ENCODE measurements at regions not wholly inside any gene's neighbourhood (a gene's known extent, or its start where the extent isn't known, plus 50 kb on each side); places are given as distances from the start of the nearest gene placed in this dataset.

GRCh38 chr18:79596446-79597175, 83.0 kb upstream of the CTDP1 start:
- H3K23ac ChIP-seq (ENCODE audit: low read length in 2 of 2) = no peak overlapping the region
- peaks cover 31% of the 10 kb centered on the region for H3K9me3 ChIP-seq (ENCODE audit: control insufficient read depth, low read length)
- no peak overlapping the region for H3K18ac ChIP-seq (ENCODE audit: low read depth in 1 of 2, low read length in 2 of 2)
- no peak overlapping the region for H3K14ac ChIP-seq (ENCODE audit: low read length in 2 of 2)
- no peak overlapping the region for H2AK5ac ChIP-seq (ENCODE audit: low read length, severe bottlenecking)
- no peak overlapping the region for H3K4ac ChIP-seq (ENCODE audit: low read depth in 1 of 2, low read length in 2 of 2)
- H4K91ac ChIP-seq (ENCODE audit: low read length) = no peak overlapping the region
- H3K27ac ChIP-seq (ENCODE audit: low read length, poor library complexity, severe bottlenecking) = no peak overlapping the region
- no peak overlapping the region for H3K9ac ChIP-seq (ENCODE audit: low read length)
- no peak for DNase-seq
- H3K79me1 ChIP-seq (replicated peaks; ENCODE audit: low read length, poor library complexity, severe bottlenecking) = no peaks in the 10 kb centered on the region
- no peak overlapping the region for H3K4me2 ChIP-seq (ENCODE audit: low read length, poor library complexity, severe bottlenecking)
- peaks cover 35 to 85% of the 10 kb centered on the region in 2 experiments for H3K27me3 ChIP-seq (ENCODE audit: control insufficient read depth in 1 of 2, insufficient read depth in 1 of 2, low read length in 2 of 2)
- H4K8ac ChIP-seq (ENCODE audit: low read length) = no peak overlapping the region
- H3K4me1 ChIP-seq (ENCODE audit: control insufficient read depth, insufficient read depth, low read depth, low read length) = peaks cover 3% of the 10 kb centered on the region
- H2BK5ac ChIP-seq (ENCODE audit: low read depth, low read length, poor library complexity, severe bottlenecking) = no peak overlapping the region
- H2AFZ ChIP-seq (ENCODE audit: low read depth, low read length) = no peak overlapping the region
- H3K36me3 ChIP-seq (ENCODE audit: control insufficient read depth in 1 of 2, insufficient read depth in 2 of 2, low read depth in 1 of 2, low read length in 2 of 2) = no peaks in the 10 kb centered on the region
- no peak overlapping the region for H2BK120ac ChIP-seq (ENCODE audit: low read depth, low read length)
- H2BK12ac ChIP-seq (ENCODE audit: low read length in 2 of 2) = no peak overlapping the region
- 92% methylated on average over 27 of the region's 27 CpGs for WGBS
- no peak overlapping the region for H2BK15ac ChIP-seq (ENCODE audit: low read depth, poor library complexity, severe bottlenecking)
- no peak overlapping the region for H3K4me3 ChIP-seq (ENCODE audit: insufficient read depth in 1 of 2, low read depth in 1 of 2, low read length in 2 of 2)

GRCh38 chr18:79597176-79597830, 82.3 kb upstream of the CTDP1 start:
- Histone ChIP-seq H2BK12ac (ENCODE audit: low read length in 2 of 2) (no peak overlapping the region), H3K36me3 (ENCODE audit: control insufficient read depth in 1 of 2, insufficient read depth in 2 of 2, low read depth in 1 of 2, low read length in 2 of 2) (no peaks in the 10 kb centered on the region), H3K18ac (ENCODE audit: low read depth in 1 of 2, low read length in 2 of 2) (no peak overlapping the region), H3K9me3 (ENCODE audit: control insufficient read depth, low read length) (peaks cover 24% of the 10 kb centered on the region), H2AFZ (ENCODE audit: low read depth, low read length) (no peak overlapping the region), H2BK15ac (ENCODE audit: low read depth, poor library complexity, severe bottlenecking) (no peak overlapping the region), H3K4me3 (ENCODE audit: insufficient read depth in 1 of 2, low read depth in 1 of 2, low read length in 2 of 2) (no peak overlapping the region), H2BK120ac (ENCODE audit: low read depth, low read length) (no peak overlapping the region), H3K9ac (ENCODE audit: low read length) (no peak overlapping the region), H2BK5ac (ENCODE audit: low read depth, low read length, poor library complexity, severe bottlenecking) (no peak overlapping the region), H4K8ac (ENCODE audit: low read length) (no peak overlapping the region), H3K4me2 (ENCODE audit: low read length, poor library complexity, severe bottlenecking) (no peak overlapping the region), H3K23ac (ENCODE audit: low read length in 2 of 2) (no peak overlapping the region), H3K27ac (ENCODE audit: low read length, poor library complexity, severe bottlenecking) (no peak overlapping the region), H3K27me3 (ENCODE audit: control insufficient read depth in 1 of 2, insufficient read depth in 1 of 2, low read length in 2 of 2) (peaks cover 35 to 79% of the 10 kb centered on the region in 2 experiments), H3K14ac (ENCODE audit: low read length in 2 of 2) (no peak overlapping the region), H3K4ac (ENCODE audit: low read depth in 1 of 2, low read length in 2 of 2) (no peak overlapping the region), H3K4me1 (ENCODE audit: control insufficient read depth, insufficient read depth, low read depth, low read length) (peaks cover 3% of the 10 kb centered on the region), H4K91ac (ENCODE audit: low read length) (no peak overlapping the region), H2AK5ac (ENCODE audit: low read length, severe bottlenecking) (no peak overlapping the region), H3K79me1 (replicated peaks; ENCODE audit: low read length, poor library complexity, severe bottlenecking) (no peaks in the 10 kb centered on the region)
- DNase-seq = no peak
- 92% methylated on average over 21 of the region's 21 CpGs for WGBS

DNA sequence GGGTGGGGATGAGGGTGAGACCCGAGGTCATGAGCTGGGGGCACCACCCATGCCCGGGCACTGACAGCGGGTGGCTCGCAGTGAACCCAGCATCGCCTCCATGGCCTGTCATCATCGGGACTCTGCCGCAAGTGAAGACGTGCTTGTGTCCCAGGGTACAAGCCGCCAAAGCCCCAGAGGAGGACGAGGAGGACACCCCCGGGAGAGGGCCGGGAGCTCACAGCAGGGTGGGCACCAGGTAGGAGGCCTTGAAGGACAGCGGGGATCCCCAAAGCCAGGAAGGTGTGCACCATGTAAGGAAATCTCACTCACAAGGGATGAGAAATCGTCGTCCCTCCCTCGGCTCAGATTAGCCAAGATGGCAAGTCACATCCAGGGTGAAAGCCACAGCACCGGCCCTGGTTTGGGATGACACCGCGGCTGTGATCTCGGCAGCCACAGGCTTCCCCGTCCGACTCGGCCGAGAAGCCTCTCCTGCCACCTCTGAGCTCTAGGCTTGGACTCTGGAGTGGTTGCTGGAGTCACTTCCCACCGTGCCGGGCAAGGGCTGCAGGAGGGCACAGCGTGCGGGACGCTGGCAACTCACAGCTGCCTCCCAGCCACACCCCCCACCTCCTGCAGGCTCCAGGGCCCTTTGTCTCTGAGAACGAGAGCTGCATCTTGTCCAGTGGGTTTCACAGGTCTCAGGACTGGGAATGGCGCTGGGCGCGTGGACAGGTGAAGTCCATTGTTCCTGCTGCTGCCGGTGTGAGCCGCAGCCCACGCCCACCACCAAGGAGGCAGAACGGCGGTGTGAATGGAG, 81.6 kb upstream of the CTDP1 start:
- H3K23ac ChIP-seq (ENCODE audit: low read length in 2 of 2) = no peak overlapping the region
- peaks cover 31 to 78% of the 10 kb centered on the region in 2 experiments for H3K27me3 ChIP-seq (ENCODE audit: control insufficient read depth in 1 of 2, insufficient read depth in 1 of 2, low read length in 2 of 2)
- H3K4me1 ChIP-seq (ENCODE audit: control insufficient read depth, insufficient read depth, low read depth, low read length) = peaks cover 3% of the 10 kb centered on the region
- no peak overlapping the region for H4K91ac ChIP-seq (ENCODE audit: low read length)
- H2BK120ac ChIP-seq (ENCODE audit: low read depth, low read length) = no peak overlapping the region
- H3K9ac ChIP-seq (ENCODE audit: low read length) = no peak overlapping the region
- H2BK5ac ChIP-seq (ENCODE audit: low read depth, low read length, poor library complexity, severe bottlenecking) = no peak overlapping the region
- no peak overlapping the region for H3K4me2 ChIP-seq (ENCODE audit: low read length, poor library complexity, severe bottlenecking)
- no peaks in the 10 kb centered on the region for H3K79me1 ChIP-seq (replicated peaks; ENCODE audit: low read length, poor library complexity, severe bottlenecking)
- H4K8ac ChIP-seq (ENCODE audit: low read length) = no peak overlapping the region
- peaks cover 17% of the 10 kb centered on the region for H3K9me3 ChIP-seq (ENCODE audit: control insufficient read depth, low read length)
- no peaks in the 10 kb centered on the region for H3K36me3 ChIP-seq (ENCODE audit: control insufficient read depth in 1 of 2, insufficient read depth in 2 of 2, low read depth in 1 of 2, low read length in 2 of 2)
- no peak overlapping the region for H3K27ac ChIP-seq (ENCODE audit: low read length, poor library complexity, severe bottlenecking)
- no peak overlapping the region for H3K14ac ChIP-seq (ENCODE audit: low read length in 2 of 2)
- WGBS = 92% methylated on average over 38 of the region's 38 CpGs
- no peak overlapping the region for H2AFZ ChIP-seq (ENCODE audit: low read depth, low read length)
- no peak for DNase-seq
- no peak overlapping the region for H3K4ac ChIP-seq (ENCODE audit: low read depth in 1 of 2, low read length in 2 of 2)
- H3K4me3 ChIP-seq (ENCODE audit: insufficient read depth in 1 of 2, low read depth in 1 of 2, low read length in 2 of 2) = no peak overlapping the region
- no peak overlapping the region for H2BK15ac ChIP-seq (ENCODE audit: low read depth, poor library complexity, severe bottlenecking)
- no peak overlapping the region for H3K18ac ChIP-seq (ENCODE audit: low read depth in 1 of 2, low read length in 2 of 2)
- H2BK12ac ChIP-seq (ENCODE audit: low read length in 2 of 2) = no peak overlapping the region
- no peak overlapping the region for H2AK5ac ChIP-seq (ENCODE audit: low read length, severe bottlenecking)

DNA sequence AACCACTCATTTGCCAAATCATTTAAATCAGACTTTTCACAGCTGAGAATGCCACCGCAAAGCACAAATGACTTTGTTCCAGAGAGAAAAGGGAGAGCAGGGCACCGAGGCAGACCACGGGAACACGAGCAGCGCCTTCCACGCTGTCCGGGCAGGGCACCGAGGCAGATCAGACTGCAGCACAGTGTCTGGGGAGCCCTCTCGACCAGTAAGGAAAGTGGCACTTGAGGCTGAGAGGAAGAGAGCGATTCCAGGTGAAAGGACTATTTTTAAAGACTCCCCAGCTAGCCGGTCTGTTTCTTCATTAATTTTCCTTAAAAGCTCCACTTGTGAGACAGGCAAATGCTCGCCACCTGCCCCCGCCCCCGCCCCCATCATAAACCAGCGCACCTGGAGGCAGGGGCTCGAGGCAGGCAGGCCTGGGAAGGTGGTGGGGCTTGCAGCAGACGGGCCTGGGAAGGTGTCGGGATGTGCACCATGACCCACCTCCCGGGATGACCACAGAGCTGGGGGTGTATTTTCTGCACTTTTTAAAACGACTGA, 80.9 kb upstream of the CTDP1 start:
- Histone ChIP-seq H2BK5ac (ENCODE audit: low read depth, low read length, poor library complexity, severe bottlenecking) (no peak overlapping the region), H2AFZ (ENCODE audit: low read depth, low read length) (no peak overlapping the region)
- WGBS = 82% methylated on average over 18 of the region's 20 CpGs

More for the DNA sequence above, 80.9 kb upstream of the CTDP1 start:
- H3K9me3 ChIP-seq (ENCODE audit: control insufficient read depth, low read length) = peaks cover 10% of the 10 kb centered on the region
- H3K23ac ChIP-seq (ENCODE audit: low read length in 2 of 2) = no peak overlapping the region
- H4K8ac ChIP-seq (ENCODE audit: low read length) = no peak overlapping the region
- H3K14ac ChIP-seq (ENCODE audit: low read length in 2 of 2) = no peak overlapping the region
- H3K27me3 ChIP-seq (ENCODE audit: control insufficient read depth in 1 of 2, insufficient read depth in 1 of 2, low read length in 2 of 2) = peaks cover 29 to 74% of the 10 kb centered on the region in 2 experiments
- H3K4me2 ChIP-seq (ENCODE audit: low read length, poor library complexity, severe bottlenecking) = no peak overlapping the region
- H3K79me1 ChIP-seq (replicated peaks; ENCODE audit: low read length, poor library complexity, severe bottlenecking) = no peaks in the 10 kb centered on the region
- no peak overlapping the region for H3K4ac ChIP-seq (ENCODE audit: low read depth in 1 of 2, low read length in 2 of 2)
- no peak overlapping the region for H3K4me3 ChIP-seq (ENCODE audit: insufficient read depth in 1 of 2, low read depth in 1 of 2, low read length in 2 of 2)
- H2BK12ac ChIP-seq (ENCODE audit: low read length in 2 of 2) = no peak overlapping the region
- H2BK120ac ChIP-seq (ENCODE audit: low read depth, low read length) = no peak overlapping the region
- no peak overlapping the region for H3K18ac ChIP-seq (ENCODE audit: low read depth in 1 of 2, low read length in 2 of 2)
- H3K27ac ChIP-seq (ENCODE audit: low read length, poor library complexity, severe bottlenecking) = no peak overlapping the region
- no peaks in the 10 kb centered on the region for H3K36me3 ChIP-seq (ENCODE audit: control insufficient read depth in 1 of 2, insufficient read depth in 2 of 2, low read depth in 1 of 2, low read length in 2 of 2)
- H4K91ac ChIP-seq (ENCODE audit: low read length) = no peak overlapping the region
- no peak overlapping the region for H2BK15ac ChIP-seq (ENCODE audit: low read depth, poor library complexity, severe bottlenecking)
- H2AK5ac ChIP-seq (ENCODE audit: low read length, severe bottlenecking) = no peak overlapping the region
- peaks cover 3% of the 10 kb centered on the region for H3K4me1 ChIP-seq (ENCODE audit: control insufficient read depth, insufficient read depth, low read depth, low read length)
- DNase-seq = no peak
- no peak overlapping the region for H3K9ac ChIP-seq (ENCODE audit: low read length)
